GM21360 (cell line): ENCODE measurements at regions not wholly inside any gene's neighbourhood (a gene's known extent, or its start where the extent isn't known, plus 50 kb on each side); places are given as distances from the start of the nearest gene placed in this dataset.

Experiments used
- ATAC-seq: cut with Tn5 transposase; IDR thresholded peaks from one replicate; pipeline ENCODE4 v1.9.1; 2021; ENCODE audit warnings: mild to moderate bottlenecking, moderate library complexity; ENCODE audit not compliant: unreplicated experiment

DNA sequence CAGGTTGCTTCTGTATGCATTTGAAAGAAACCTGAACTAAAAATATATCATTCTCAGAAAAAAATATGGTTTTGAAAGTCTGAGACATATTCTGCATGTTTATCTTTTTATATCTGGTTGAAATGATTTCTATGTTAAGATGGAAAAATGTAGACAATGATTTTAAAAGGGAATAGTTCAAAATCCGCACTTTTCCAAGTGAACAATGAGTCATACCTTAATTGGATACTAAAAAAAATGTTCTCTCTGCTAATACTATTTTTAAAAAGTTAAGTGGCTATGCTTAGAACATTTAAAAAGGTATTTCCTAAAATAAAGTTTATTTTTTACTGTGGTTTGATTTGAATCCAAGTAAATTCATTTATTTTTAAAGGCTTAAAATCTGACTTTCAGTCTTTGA lies 801.4 kb downstream of the SLITRK6 start:
- no peak for ATAC-seq

DNA sequence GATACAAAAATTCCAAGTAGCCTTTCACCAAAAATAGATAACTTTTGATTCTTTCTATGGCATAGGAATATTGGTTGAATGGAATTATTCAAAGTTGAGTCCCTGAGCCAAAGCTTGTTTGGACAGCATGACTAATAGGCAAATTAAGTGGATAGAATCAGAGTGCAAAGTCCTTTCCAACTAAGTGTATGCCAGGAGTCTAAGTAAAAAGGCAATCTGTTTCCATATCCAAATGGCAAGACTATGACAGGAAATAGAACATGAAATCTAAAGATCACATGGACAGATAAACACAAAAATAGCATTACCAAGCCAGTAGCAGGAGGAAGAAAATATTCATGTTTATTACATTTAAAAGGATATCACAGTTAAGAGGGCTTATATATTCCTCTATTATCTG lies 804.6 kb downstream of the SLITRK6 start:
- no peak for ATAC-seq

DNA sequence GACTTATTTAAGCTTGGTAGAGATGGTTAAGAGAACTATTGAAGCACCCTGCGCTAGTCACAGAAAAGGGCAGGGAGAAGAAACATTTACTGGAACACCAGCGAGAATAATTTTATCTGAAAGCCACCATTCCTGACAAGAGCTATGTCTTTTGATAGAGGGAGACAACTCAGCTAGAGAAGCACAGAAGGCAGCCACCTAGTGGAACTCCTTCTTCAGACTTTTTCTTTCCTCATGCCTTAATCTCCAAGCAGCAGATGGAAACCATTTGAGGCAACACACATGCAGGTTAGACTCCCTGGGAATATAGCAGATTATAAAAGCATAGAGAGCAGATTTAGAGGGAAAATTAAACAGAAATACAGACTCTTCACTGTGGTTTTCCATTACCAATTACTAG lies 813.4 kb downstream of the SLITRK6 start:
- no peak for ATAC-seq

DNA sequence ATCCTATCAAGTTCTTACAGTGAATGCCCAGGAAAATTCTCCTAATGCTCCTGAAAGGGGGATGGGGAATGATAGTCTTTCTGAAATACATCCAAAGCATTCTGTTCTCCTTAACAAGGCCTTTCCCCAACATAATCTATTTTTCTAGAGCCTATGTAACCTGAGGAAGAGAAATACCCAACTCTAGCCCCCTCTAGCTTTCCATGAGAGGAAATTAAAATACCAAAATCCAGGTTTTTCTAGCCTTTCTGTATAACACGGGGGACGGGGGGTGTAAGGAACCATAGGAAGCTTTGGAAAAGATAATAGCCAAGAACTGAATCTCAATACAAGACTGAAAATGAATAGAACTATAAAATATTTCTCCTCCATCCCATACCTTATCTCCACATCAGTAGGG lies 815.9 kb downstream of the SLITRK6 start:
- no peak for ATAC-seq

DNA sequence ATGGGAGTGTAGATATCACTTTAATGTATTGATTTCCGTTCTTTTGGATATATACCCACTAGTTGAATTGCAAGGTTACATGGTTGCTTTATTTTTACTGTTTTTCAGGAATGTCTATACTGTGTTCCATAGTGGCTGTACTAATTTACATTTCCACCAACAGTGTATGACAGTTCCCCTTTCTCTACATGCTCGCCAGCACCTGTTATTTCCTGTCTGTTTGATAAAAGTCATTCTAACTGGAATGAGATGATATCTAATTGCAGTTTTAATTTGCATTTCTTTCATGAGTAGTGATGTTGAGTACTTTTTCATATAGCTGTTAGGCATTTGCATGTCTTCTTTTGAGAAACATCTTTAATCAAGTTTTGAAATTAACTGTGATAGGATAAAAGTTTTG lies 818.6 kb downstream of the SLITRK6 start:
- ATAC-seq, result no peak

DNA sequence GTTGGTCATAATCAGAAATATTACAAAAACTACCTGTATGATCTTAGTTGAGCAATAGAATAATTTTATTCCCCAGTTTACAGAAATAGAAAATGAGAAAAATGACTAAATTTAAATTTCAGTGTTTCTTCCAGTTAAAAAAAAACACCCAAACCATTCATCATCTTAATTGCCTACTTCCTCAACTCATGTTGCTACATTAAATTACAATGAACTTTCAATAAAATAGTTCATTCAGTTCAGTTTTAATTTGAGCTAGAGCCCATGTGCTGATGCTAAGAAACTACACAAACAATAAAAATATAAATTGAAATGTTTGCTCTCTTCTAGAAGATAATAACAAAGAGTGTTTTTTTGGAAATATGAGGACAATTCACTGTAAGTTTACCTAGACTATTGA lies 820.4 kb downstream of the SLITRK6 start:
- ATAC-seq, result no peak

DNA sequence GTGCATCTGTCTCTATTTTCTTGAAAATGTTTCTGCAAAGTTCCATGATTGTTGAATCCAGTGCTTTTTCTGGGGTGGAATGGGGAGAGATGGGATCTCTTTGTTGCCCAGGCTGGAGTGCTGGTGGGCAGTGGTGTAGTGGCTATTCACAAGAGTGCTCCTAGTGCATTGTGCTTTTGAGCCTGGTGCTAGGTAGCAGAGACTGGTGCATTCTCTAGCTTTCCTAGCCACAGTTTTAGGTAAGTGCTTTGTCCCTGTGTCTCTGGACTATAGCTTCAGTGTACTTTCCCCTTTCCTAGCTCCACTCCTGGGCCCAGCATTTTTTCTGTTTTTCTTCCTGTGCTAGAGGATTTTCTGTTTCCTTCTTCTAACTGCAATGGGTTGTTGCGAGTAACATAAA lies 825.6 kb downstream of the SLITRK6 start:
- no peak for ATAC-seq

DNA sequence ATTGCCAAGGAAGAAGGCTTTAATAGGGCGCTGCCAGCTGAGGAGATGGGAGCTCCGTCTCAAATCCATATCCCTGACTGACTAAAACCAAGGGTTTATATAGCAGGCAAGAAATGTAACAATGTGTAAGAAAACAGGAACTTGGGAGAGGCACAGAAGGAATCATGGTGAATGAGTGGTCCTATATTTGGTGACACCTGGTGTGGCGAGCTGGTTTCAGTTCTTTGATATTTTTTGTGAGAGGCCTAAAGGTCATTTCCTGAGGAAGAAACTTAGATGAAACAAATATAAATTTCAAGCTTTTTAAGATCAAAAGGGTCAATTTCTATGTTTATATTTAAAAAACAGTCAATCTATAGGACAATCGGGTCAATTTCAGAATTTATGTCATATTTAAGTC lies 826.3 kb downstream of the SLITRK6 start:
- no peak for ATAC-seq

DNA sequence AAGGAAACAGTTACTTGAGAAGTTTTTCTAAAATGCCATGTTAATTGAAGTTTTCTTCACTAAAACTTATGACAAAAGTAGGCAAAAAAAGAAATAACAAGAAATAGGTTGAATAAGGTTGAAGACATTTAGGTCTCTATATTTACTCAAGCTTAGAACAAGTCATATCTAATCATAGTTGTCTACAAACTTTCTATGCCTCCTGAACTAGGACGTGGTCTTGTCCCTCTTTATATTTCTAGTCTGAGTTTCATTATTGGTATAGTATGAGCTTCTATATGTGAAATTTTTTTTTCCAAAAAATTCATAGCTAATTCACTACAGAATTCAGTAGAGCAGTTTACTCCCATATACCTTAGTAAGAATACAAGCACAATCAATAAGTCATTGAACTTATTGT lies 836.4 kb downstream of the SLITRK6 start:
- no peak for ATAC-seq

DNA sequence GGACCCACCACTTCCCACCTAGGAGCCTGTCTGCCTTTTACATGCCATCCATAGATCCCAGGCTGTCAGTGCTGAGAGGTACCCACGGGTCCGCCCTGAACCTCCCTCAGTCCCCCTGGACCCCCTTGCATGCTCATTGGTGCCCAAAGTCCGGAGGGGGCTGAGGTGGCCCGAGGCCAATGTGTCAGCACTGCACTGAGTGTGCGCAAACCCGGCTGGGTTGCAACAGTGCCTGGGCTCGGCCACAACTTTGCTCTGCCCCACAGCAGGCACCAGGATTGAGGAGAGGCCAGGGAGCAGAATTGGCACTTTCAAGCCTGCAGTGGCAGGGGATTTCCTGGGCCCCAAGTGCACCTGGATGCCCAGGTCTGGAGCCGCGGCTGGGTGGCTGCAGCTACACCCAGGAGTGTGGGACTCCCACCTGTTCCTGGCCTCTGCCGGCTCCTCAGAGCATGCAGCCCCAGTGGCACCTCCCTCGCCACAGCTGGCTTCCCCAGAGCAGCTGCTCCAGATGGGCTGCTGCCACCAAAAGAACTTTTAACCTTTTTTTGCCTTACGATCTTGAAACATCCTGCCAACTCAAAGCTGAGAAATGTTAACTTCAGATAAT lies 837.0 kb downstream of the SLITRK6 start:
- no peak for ATAC-seq

DNA sequence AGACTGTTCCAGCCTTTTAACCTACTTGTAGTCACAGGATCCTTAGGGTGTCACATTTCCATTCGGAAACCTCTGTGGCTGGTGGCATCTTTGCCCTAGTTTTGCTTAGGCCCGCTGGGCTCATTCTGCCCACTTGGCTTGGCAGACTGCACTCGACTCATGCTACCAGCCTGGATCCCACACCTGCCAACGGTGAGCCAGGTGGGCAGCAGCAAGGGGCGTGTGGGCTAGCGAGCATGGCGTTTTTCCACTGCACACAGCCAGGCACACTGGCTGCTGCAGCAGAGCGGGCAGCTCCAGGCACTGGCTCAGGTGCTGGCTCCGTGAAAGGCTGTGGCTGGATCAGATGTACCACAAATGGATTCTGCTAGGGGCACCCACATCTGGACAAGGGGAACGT lies 838.2 kb downstream of the SLITRK6 start:
- no peak for ATAC-seq

DNA sequence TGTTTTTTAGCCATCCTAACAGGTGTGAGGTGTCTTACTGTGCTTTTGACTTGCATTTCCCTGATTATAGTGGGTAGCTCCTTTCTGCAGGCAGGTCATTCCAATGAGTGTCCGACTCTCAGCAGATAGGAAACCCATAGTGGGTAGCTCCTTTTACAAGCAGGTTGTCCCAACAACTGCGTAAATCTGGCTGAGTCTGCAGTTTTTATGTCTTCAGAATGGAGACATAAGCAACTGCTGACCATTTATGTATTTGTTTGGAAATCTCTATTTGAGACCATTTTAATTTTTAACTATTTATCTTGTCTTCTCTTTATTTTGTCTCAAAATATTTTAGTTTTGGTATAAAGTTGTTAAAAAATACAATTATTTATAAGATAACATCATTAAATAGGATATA lies 839.4 kb downstream of the SLITRK6 start:
- no peak for ATAC-seq

DNA sequence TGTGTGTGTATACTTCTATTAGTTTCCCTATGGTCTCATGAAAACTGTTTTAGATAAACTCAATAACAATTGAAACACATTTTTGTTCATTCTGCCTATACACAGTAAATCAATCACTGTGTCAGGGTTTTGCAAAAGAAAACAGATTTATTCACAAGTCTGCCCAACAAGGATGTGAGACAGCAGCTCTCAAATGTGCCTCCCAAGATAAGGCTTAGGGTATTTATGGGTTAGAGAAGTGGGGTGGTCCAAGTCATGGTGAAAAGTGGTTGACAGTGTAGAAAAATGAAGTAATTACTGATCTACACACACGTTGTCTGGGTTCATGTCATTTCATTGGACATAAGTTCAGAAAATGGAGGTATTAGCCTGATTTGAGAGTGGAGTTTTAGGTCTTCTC lies 844.6 kb downstream of the SLITRK6 start:
- ATAC-seq, result no peak

DNA sequence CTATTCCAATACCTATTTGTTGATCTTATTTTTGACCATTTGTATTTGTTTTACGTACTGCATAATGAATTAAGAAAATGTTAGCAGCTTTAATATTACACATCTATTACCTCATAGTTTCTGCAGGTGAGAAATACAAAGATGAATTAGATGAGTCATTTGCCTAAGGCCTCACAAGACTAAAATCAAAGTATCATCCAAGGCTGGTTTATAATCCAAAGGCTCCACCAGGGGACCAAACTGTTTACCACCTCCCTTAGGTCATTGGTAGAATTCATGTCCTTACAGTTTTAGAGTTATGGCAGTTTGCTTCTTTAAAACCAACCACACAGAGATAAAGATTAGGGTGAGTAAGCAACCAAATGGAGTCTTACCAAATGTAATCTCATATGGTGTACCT lies 848.1 kb downstream of the SLITRK6 start:
- no peak for ATAC-seq

DNA sequence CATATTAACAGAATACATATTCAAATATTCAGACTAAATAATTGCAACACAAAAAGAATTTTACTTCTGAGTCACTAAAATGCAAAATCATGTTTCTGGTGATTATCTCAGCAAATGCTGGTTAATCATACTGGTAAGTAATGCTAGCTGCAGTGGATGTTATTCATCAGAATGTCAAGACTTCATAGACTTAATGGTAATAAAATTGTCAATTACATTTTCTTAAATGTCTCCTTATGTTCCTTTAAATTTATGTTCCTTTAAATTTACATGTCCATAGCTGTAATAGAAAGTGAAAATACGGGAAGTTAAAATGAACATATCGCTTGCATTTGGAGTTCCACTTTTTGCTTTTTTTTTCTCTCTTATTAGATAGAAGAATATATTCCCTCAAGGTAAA lies 853.0 kb downstream of the SLITRK6 start:
- no peak for ATAC-seq

DNA sequence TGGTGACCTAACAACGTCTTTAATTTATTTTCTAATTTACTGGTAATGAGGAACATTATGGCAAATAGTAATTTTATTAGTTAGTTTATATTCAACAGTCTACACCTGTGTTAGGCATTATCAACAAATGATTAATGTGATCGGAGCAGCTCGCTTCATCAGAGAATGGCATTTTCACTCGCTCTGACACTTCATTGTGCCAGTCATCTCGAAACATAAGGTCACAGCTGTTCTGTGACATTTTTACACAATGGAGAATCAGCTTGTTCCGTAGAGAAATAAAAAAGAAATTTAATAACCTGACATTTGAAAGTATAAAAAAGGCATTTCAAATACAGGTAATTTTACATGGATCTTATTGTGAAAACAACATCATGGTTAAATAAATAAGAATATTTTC lies 858.4 kb downstream of the SLITRK6 start:
- no peak for ATAC-seq

DNA sequence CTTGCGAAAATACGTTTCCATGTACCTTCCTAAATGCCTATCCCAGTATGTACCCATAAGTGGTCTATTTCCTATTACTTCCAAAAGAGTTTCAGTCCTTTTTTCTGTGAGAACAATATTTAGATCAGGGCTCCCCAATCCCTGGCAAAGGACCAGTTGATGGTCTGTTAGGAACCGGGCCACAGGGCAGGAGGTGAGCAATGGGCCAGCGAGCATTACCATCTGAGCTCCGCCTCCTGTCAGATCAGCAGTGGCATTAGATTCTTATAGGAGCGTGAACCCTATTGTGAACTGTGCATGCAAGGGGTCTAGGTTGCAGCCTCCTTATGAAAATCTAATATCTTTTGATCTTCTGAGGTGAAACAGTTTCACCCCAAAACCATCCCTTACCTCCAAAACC lies 859.1 kb downstream of the SLITRK6 start:
- no peak for ATAC-seq

DNA sequence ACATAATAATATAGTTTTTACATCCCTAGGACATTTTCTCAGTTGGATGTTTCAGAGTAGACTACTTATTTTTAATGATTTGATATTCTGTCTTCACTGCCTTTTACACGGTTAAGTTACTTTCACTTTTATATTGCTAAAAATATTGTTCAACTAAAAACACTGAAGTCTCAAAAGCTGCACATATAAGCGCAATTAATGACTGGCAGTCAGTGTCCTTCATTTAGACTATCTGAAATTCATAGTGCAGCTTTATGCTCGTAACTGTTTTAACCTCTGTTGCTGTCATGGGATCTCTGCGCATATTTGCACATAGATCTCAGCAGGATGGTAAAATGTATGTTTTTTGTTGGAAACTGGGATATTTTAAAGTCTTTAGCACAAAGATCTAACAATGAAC lies 864.3 kb downstream of the SLITRK6 start:
- ATAC-seq, result no peak

DNA sequence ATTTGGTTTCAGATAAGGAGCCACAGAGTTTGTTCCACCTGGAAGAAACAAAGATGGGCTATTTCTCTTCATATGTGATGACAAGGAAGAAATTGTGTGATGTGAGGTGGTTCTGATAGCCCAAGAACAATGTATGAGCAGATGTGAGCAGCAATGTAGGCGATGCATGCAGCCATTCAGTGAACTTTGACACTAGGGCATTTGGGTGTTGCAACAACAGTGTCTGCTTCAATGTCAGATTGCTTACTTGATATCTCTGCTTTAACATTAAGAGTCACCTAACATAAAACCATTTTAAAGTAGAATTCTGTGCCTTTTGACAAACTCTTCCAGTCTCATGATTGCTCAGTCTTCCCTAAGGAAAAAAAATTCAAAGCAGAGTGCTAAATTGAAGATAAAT lies 865.4 kb downstream of the SLITRK6 start:
- no peak for ATAC-seq

DNA sequence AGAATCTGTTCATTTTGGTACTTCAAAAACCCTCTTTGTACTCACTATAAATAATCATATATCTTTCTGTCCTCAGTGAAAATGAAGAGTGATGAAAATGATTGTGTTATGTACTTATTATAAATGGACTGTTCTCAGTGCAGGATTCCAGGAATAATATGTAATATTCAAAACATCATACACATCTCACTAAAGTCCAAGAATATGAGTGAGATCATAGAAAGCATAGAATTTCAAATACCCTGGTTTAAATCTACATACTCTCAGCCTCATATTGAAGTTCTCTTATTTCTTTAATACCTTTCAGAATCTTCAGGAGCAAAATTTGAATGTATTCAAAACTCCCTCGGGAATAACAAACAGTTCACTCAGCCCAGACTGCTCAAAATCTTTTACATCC lies 868.0 kb downstream of the SLITRK6 start:
- no peak for ATAC-seq

DNA sequence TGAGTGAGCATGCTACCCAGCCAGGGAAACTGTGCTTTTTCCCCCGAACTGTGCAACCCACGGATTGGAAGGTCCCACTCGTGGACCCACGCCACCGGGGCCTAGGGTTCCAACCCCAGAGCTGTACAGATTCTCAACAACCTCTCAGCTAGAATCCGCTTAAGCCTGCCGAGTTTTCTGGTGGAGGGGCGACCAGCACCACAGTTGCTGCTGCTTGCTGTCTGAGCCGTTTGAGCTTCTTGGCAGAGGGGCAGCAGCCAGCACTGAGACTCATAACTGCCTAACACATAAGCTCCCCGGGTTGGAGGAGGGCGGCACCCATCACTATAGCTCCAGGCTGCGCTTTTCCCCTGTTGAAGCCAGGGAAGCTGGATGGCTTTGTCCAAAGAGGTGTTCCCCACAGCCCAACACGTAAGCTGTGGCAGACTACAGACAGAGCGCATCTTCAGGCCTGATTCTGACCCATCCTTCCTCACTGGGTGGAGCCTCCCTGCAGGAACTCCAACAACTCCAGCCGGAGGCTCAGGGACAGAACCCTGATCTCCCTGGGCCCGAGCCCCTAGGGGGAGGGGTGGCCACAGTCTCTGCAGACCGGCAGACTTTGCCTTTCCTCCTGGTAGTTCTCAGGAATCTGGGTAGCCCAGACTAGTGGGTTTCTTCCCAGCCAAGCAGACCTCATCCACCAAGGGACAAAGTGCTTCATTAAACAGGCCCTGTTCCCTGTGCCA lies 871.6 kb downstream of the SLITRK6 start:
- no peak for ATAC-seq

DNA sequence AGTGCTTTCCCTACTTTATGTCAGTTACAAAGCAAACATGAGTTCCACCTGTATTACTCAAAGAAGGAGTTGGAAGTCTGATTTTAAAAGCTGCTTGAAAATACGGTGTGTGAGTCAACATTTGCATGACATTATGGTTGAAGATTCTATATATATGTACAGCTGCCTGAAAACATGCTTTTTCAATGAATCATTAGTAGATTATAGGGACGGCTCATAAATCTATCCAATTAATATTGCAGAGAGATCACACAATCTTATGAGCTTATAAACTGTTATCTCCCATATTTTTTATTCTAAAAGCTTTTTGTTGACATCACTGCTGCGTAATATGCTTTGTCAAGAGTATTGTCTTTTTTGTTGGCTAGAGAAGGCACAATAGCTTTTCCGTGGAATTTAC lies 873.8 kb downstream of the SLITRK6 start:
- ATAC-seq, result no peak

DNA sequence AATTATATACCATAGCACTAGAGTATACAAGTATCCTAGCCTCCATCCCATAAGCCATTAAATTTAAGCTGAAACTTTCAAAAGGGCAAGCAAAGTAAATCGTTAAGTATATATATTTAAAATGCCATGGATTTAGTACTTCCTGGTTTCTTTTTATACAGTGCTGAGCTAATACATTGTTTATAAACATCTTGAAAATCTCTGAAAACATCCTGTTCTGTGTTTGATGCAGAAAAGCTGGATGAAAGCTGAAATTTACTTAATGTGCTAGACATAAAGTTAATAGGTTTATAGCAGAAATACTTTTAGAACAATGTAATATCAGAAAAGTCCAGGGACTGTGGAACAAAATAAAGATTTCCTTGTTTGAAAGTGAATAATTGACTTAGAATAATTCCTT lies 875.4 kb downstream of the SLITRK6 start:
- ATAC-seq, result no peak
